ENCODE measurements at regions not wholly inside any gene's neighbourhood (a gene's known extent, or its start where the extent isn't known, plus 50 kb on each side); places are given as distances from the start of the nearest gene placed in this dataset.
"Not testable (repeated sequence)": the region's sequence is repeated elsewhere in the genome, so short reads cannot be mapped to it uniquely, and the experiment has no call there.

DNA sequence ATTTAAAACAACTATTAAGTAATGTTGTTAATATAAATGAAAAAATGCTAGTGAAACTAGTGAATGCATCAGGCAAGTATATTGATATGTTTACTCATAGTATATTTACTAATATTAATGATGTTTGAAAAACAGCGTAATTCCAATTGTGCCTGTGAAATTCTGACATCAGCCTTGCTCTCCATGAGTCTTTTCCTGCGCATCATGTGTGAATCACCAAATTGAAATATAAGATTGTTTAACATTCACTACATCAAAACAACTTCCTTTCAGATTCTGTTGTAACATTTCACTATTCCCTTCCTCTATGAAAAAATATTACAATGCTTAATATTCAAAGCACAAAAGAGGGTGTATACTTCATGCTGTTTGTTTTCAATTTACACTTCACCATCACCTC lies 1995.9 kb upstream of the SEL1L start:
- DNase-seq: no peak

GRCh38 chr14:83533734-83534133 lies 1996.2 kb upstream of the FLRT2 start:
- no peak for DNase-seq

DNA sequence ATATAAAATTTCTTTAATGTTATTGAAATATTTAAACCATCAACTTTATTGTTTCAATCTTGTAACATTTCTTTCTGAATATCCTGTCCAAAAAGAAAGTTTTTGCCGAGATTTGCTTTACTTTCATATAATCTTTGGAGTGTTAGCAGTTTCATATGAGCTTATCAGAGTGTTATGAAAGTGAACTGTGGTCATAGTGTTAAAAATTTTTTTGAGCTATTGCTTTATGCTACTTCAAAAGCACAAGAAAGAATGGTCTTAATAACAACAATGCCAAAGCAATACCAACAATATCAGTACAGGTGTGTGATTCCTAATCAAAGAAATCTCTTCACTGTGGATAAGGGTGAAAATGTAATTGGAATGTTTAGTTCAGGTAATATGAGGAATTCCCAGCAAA lies 1994.9 kb upstream of the FLRT2 start:
- no peak for DNase-seq

- DNase-seq: no peak
These were observed 1994.5 kb upstream of the FLRT2 start for GRCh38 chr14:83535444-83535843.

GRCh38 chr14:83541147-83541546 lies 1988.8 kb upstream of the FLRT2 start:
- no peak for DNase-seq

GRCh38 chr14:83548061-83548839 lies 1981.7 kb upstream of the FLRT2 start:
- DNase-seq: no peak

DNA sequence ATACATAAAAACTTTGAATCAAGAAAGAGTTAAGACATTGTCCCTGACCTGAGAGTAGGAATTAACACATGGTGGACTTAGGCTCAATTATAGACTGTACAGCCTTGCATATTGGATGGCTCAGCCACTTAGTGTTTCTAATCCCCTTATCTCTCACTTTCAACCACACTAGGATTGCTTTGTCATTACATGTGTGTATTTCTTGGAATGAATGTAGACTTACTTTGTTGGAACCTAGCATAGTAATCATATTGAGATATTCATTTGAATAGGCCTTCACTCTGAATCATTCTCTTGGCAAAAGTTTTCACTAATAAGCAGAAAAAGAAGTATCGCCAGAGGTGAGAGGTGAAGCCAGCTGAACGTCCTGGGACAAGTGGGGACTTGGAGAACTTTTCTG lies 1973.9 kb upstream of the FLRT2 start:
- DNase-seq: no peak

- DNase-seq: no peak
These were observed 1973.0 kb upstream of the FLRT2 start for GRCh38 chr14:83556746-83557453.

DNA sequence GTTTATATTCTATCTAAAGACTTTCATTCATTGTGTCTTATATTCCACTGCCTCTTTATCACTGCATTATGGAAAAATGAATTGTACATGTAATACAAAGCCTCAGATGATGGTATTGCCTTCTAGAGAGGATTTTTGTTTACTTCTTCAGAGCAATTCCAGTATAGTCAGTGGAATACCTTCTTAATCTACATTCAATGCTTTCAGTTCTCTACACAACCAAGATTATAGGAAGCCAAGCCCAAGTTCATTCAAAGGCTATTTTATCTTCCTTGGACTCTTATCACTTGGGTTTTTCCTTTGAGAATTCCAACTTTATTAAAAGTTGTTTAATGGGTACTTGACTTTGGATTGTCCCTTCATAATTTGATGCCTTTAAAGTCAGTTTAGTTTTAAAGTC lies 1971.0 kb upstream of the FLRT2 start:
- no peak for DNase-seq

DNA sequence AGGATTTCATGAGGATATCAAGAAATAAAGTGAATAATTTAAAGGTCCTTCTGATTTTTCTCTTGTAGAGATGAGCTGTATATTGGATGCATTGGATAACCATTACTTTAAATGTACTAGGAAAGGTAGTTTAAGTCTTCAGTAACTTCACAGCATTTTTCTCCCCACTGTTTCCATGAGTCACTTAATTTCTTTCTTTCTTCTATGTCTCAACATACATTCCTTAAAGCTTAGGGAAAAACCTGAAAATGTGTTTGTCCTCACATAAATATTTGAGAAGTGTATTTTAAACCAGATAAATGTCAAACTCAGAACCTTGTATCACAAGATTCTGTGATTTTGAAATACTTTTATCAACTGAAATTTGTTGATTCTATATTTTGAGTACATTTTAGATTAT lies 1970.2 kb upstream of the FLRT2 start:
- no peak for DNase-seq

DNA sequence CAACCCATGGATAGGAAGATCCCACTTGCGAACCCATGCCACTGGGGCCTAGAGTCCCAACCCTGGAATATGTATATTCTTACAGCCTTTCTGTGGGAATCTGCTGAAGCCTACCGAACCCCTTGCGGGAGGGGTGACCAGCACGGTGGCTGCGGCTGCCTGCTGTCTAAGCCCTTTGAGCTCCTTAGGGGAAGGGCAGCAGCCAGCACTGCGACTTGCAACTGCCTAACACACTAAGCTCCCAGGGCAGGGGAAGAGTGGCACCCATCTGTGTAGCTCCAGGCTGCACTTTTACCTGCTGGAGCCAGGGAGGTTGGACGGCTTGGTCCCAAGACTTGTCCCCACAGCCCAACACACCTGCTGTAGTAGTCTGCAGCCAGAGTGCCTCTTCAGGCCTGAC lies 1968.7 kb upstream of the FLRT2 start:
- no peak for DNase-seq

- no peak for DNase-seq
These were observed 1963.4 kb upstream of the FLRT2 start for GRCh38 chr14:83566567-83566966.

DNA sequence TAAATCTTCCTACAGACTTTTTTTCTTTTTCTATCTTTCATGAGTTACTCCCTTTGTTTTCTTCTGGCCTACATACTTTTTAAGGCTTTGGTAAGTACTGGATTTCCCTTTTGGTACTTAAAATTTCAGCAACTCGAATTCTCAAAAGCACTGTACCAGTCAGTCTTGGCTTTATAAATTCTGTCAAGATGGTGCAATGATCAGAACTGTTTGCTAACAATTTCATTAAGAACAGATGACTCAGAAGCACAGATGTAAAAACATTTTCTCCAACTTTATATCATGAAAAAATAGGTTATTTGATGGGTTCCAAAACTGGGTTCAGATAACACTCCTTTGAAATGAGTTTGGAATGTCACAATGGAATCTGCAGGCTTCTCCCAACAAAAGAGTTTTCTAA lies 1961.8 kb upstream of the FLRT2 start:
- no peak for DNase-seq

- no peak for DNase-seq
These were observed 1954.6 kb upstream of the FLRT2 start for GRCh38 chr14:83575301-83575700.

DNA sequence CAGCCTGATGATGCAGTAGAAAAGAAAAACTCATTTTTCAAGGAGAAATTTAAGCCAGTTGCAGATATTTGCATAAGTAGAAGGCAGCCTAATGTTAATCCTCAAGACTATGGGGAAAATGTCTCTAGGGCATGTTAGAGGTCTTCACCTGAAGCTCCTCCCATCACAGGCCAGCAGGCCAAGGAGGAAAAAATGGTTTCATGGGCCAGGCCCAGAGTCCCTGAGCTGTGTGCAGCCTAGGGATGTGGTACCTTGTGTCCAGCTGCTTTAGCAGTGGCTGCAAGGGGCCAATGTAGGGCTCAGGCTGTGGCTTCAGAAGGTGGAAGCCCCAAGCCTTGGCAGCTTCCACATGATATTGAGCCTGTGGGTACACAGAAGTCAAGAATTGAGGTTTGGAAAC lies 1946.7 kb upstream of the FLRT2 start:
- no peak for DNase-seq

GRCh38 chr14:83594874-83595273 lies 1935.1 kb upstream of the FLRT2 start:
- DNase-seq: no peak

DNA sequence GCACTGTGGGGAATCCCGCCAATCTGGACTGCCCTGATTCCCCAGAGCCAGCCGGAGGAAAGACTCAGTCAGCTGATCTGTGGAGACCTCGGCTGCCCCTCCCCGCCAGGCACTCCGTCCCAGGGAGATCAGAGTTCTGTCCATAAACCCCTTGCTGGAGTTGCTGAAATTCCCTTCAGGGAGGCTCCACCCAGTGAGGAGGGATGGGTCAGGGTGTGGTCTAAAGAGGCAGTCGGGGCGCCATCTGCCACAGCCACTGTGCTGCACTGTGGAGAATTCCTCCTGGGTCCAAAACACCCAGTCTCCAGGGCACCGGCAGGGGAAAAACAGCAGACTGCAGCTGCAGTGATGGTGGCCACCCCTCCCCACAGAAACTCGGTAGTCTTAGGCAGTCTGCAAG lies 1922.3 kb upstream of the FLRT2 start:
- no peak for DNase-seq

- no peak for DNase-seq
These were observed 1918.5 kb upstream of the FLRT2 start for GRCh38 chr14:83611491-83611890.

DNA sequence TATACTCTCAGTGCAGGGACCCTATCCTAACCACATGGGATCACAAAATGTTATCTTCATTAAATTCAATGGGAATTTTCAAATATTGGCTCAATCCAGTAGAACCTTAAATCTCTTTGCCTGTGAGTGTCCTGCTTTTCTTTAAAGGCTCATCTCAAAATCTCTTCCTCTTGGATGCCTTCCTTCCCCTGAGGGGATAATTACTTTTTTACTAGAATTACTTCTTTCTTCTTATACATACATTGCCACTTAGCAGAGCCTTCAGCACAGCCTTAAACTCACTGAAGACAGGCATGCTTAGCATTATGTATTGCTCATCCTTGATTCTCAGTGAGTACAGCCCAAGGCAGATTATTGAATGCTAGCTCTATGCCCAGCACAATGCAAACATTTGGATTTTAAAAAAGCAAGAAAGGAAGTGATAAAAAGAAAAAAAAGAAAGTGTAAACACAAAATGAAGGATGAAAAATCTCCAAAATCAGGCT lies 1918.0 kb upstream of the FLRT2 start:
- DNase-seq: no peak

DNA sequence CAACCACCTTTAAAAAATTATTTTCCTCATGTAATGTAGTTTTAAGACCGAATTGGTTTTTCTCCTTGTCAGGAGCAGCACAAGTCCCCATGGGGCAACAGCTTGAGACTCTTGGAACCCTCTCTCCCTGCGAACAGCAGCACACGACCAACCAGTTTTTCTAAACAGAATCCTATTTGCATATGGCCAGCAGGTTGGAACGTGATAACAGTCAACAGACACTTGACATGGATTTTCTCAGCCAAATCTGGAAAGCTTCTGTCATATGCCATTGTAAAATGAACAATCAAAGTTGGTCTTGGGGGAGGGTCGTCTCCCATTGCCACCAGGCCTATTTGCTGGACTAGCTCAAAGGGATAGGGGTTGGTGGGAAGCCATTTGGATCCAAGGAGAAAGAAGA lies 1915.0 kb upstream of the FLRT2 start:
- no peak for DNase-seq

- DNase-seq: no peak
These were observed 1905.4 kb upstream of the FLRT2 start for GRCh38 chr14:83624541-83624940.

DNA sequence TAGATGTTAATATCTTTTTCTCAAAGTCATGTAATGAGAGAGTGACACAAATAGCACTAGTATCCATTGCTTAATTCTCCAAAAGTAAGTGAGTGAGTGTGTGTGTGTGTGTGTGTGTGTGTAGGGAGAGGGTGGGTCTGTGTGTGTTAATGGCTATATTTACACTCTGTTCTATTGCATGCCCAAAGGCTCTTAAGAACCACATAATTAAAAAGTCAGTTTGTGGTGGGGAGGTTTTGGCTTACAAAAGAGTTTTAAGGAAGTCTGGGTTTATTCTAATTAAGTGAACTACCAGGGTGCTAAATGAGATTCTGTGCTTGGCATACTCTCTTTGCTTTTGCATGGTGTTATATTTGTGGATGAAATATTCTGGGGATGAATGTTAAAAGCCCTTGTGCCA lies 1897.6 kb upstream of the FLRT2 start:
- DNase-seq: no peak

DNA sequence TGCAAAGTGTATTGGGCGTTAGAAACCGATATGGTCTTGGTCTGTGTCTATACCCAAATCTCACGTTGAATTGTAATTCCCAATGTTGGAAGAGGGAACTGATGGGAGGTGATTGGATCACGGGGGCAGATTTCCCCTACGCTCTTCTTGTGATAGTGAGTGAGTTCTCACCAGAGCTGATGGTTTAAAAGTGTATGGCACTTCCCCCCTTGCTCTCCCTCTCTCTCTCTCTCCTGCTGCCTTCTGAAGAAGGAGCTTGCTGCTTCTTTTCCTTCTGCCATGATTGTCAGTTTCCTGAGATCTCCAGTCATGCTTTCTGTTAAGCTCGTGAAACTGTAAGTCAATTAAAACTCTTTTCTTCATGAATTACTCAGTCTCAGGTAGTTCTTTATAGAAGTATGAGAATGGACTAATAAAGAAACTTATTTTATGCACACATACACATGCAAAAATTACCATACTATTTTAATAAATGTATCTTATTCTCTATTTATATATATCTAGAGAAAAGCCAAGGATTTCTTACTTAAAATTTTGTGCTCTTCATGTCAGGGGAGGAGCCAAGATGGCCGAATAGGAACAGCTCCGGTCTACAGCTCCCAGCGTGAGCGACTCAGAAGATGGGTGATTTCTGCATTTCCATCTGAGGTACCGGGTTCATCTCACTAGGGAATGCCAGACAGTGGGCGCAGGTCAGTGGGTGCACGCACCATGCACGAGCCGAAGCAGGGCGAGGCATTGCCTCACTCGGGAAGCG lies 1891.0 kb upstream of the FLRT2 start:
- no peak for DNase-seq

DNA sequence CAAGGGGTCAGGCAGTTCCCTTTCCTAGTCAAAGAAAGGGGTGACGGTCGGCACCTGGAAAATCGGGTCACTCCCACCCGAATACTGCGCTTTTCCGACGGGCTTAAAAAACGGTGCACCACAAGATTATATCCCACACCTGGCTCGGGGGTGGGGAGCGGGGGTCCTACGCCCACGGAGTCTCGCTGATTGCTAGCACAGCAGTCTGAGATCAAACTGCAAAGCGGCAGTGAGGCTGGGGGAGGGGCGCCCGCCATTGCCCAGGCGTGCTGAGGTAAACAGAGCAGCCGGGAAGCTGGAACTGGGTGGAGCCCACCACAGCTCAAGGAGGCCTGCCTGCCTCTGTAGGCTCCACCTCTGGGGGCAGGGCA lies 1890.5 kb upstream of the FLRT2 start:
- not testable (repeated sequence) for DNase-seq

All from activated CD4-positive, alpha-beta T cell treated with anti-CD3 and anti-CD28 coated beads for 4 hours (primary cell).